Stomach (tissue), 4 donors: ENCODE measurements at regions not wholly inside any gene's neighbourhood (a gene's known extent, or its start where the extent isn't known, plus 50 kb on each side); places are given as distances from the start of the nearest gene placed in this dataset.

Source experiments
- CTCF ChIP-seq, 7 experiments: fragments of 450-650 bp in 4 of 7; fragments of 200-600 bp in 3 of 7; sonication (generic) in 3 of 7; IDR thresholded peaks; one replicate each; pipeline ENCODE4 v1.5.1; 2016 to 2019; ENCODE audit warnings: antibody characterized with exemption in 7 of 7, control low read depth in 2 of 7, mild to moderate bottlenecking in 1 of 7
- EP300 ChIP-seq: sonication (generic); formaldehyde crosslinking; IDR thresholded peaks from one replicate; pipeline ENCODE4 v1.6.1; 2017; ENCODE audit warnings: antibody characterized with exemption
- POLR2A ChIP-seq, 4 donors: fragments of 450-650 bp; IDR thresholded peaks; one replicate each; pipeline ENCODE4 v1.6.1; 2016; ENCODE audit warnings: antibody characterized with exemption in 4 of 4, control low read depth in 2 of 4, mild to moderate bottlenecking in 1 of 4, moderate library complexity in 1 of 4
- POLR2AphosphoS5 ChIP-seq, 3 donors: sonication (generic); formaldehyde crosslinking; IDR thresholded peaks; one replicate each; pipeline ENCODE4 v1.6.1; 2016; ENCODE audit warnings: antibody characterized with exemption in 3 of 3

GRCh38 chr2:144865670-144866069 is 345.8 kb upstream of the ZEB2 start:
- TF ChIP-seq CTCF (IDR thresholded peaks at IDR 0.05), result no peak
- no peak for TF ChIP-seq POLR2A (IDR thresholded peaks at IDR 0.05)
- TF ChIP-seq POLR2AphosphoS5 (IDR thresholded peaks at IDR 0.05), result no peak
- no peak for TF ChIP-seq EP300
